Ovary (tissue), 3 donors: ENCODE measurements at regions not wholly inside any gene's neighbourhood (a gene's known extent, or its start where the extent isn't known, plus 50 kb on each side); places are given as distances from the start of the nearest gene placed in this dataset.

Experiments
- EP300 ChIP-seq: sonication (generic); formaldehyde crosslinking; IDR thresholded peaks from one replicate; pipeline ENCODE4 v1.6.1; 2017; ENCODE audit warnings: antibody characterized with exemption
- POLR2A ChIP-seq: fragments of 450-650 bp; IDR thresholded peaks from one replicate; pipeline ENCODE4 v1.6.1; 2017; ENCODE audit warnings: antibody characterized with exemption, mild to moderate bottlenecking, moderate library complexity
- TF ChIP-seq, protein P1 (sequence below), 3 donors: fragments of 450-650 bp in 2 of 3; fragments of 200-600 bp in 1 of 3; IDR thresholded peaks; one replicate each; pipeline versions ENCODE4 v1.5.1 to v1.8.0; 2016 to 2022; ENCODE audit warnings: antibody characterized with exemption in 3 of 3, mild to moderate bottlenecking in 1 of 3
- donor health status: DM: no; HTN: no; CAD: no.

- TF ChIP-seq POLR2A (no peak), EP300 (no peak)
- TF ChIP-seq, protein P1, sequence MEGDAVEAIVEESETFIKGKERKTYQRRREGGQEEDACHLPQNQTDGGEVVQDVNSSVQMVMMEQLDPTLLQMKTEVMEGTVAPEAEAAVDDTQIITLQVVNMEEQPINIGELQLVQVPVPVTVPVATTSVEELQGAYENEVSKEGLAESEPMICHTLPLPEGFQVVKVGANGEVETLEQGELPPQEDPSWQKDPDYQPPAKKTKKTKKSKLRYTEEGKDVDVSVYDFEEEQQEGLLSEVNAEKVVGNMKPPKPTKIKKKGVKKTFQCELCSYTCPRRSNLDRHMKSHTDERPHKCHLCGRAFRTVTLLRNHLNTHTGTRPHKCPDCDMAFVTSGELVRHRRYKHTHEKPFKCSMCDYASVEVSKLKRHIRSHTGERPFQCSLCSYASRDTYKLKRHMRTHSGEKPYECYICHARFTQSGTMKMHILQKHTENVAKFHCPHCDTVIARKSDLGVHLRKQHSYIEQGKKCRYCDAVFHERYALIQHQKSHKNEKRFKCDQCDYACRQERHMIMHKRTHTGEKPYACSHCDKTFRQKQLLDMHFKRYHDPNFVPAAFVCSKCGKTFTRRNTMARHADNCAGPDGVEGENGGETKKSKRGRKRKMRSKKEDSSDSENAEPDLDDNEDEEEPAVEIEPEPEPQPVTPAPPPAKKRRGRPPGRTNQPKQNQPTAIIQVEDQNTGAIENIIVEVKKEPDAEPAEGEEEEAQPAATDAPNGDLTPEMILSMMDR (IDR thresholded peaks at IDR 0.05) = no peak
Observed at GRCh38 chr12:77494296-77494695, 336.4 kb upstream of the NAV3 start.
